ENCODE measurements at regions not wholly inside any gene's neighbourhood (a gene's known extent, or its start where the extent isn't known, plus 50 kb on each side); places are given as distances from the start of the nearest gene placed in this dataset.

- H3K9ac ChIP-seq (ENCODE audit: insufficient read depth, low read length): no peak overlapping the region
- no peak for DNase-seq (ENCODE audit: low read depth in 2 of 2)
- H3K4me2 ChIP-seq (ENCODE audit: extremely low read depth, insufficient read depth, low read length): no peak overlapping the region
- H4K20me1 ChIP-seq (ENCODE audit: control insufficient read depth, extremely low read depth, insufficient read depth, low read length): no peaks in the 10 kb centered on the region
- H3K27ac ChIP-seq (ENCODE audit: insufficient read depth, low read length): no peak overlapping the region
- H3K9me3 ChIP-seq (ENCODE audit: control insufficient read depth, insufficient read depth, low read depth, low read length): no peaks in the 10 kb centered on the region
- no peak overlapping the region for H2AFZ ChIP-seq (ENCODE audit: low read length)
- H3K4me3 ChIP-seq (replicated peaks in 1 of 4; ENCODE audit: control extremely low read depth in 1 of 4, insufficient read depth in 1 of 4, low read depth in 3 of 4, low read length in 4 of 4): no peak overlapping the region
- H3K27me3 ChIP-seq (ENCODE audit: control insufficient read depth, insufficient read depth, low read length): no peaks in the 10 kb centered on the region
- H3K4me1 ChIP-seq (ENCODE audit: control insufficient read depth, extremely low read depth, insufficient read depth, low read length): peaks cover 7% of the 10 kb centered on the region
- no peaks in the 10 kb centered on the region for H3K36me3 ChIP-seq (ENCODE audit: control insufficient read depth, insufficient read depth, low read length)
- no peak for TF ChIP-seq EZH2 (IDR thresholded peaks at IDR 0.05; ENCODE audit: low read length, missing control alignments)
- TF ChIP-seq, protein P1, sequence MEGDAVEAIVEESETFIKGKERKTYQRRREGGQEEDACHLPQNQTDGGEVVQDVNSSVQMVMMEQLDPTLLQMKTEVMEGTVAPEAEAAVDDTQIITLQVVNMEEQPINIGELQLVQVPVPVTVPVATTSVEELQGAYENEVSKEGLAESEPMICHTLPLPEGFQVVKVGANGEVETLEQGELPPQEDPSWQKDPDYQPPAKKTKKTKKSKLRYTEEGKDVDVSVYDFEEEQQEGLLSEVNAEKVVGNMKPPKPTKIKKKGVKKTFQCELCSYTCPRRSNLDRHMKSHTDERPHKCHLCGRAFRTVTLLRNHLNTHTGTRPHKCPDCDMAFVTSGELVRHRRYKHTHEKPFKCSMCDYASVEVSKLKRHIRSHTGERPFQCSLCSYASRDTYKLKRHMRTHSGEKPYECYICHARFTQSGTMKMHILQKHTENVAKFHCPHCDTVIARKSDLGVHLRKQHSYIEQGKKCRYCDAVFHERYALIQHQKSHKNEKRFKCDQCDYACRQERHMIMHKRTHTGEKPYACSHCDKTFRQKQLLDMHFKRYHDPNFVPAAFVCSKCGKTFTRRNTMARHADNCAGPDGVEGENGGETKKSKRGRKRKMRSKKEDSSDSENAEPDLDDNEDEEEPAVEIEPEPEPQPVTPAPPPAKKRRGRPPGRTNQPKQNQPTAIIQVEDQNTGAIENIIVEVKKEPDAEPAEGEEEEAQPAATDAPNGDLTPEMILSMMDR (conservative IDR thresholded peaks at IDR 0.05 in 1 of 2, IDR thresholded peaks at IDR 0.05 in 1 of 2; ENCODE audit: low read depth in 1 of 2, low read length in 2 of 2): no peak
- no peaks in the 10 kb centered on the region for H3K79me2 ChIP-seq (ENCODE audit: control insufficient read depth, insufficient read depth, low read length)
These were observed 59.2 kb upstream of the ZDHHC17 start for GRCh38 chr12:76704693-76705092.

DNA sequence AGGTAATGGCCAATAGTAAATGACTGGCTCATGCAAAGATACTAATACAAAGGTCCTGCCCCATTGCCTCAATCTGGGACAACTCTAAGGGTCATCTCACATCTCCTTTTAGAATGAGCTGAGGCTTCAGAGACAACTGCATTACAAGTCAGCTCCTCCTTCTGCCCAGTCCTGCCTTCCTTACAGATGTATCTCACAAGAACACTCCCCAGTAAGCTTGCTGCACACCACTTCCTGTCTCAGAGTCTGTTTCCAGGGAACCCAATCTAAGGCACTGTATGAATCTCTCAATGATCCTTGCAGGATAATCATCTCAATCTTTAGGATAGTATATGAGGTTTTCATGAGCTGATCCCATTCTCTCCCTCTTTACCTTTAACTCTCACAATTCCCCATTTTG lies 57.8 kb upstream of the ZDHHC17 start:
- peaks cover 7% of the 10 kb centered on the region for H3K4me1 ChIP-seq (ENCODE audit: control insufficient read depth, extremely low read depth, insufficient read depth, low read length)
- TF ChIP-seq, protein P1 (conservative IDR thresholded peaks at IDR 0.05 in 1 of 2, IDR thresholded peaks at IDR 0.05 in 1 of 2; ENCODE audit: low read depth in 1 of 2, low read length in 2 of 2): no peak
- no peak for TF ChIP-seq EZH2 (IDR thresholded peaks at IDR 0.05; ENCODE audit: low read length, missing control alignments)
- H3K4me3 ChIP-seq (replicated peaks in 1 of 4; ENCODE audit: control extremely low read depth in 1 of 4, insufficient read depth in 1 of 4, low read depth in 3 of 4, low read length in 4 of 4): no peak overlapping the region

GRCh38 chr12:76706761-76707160 lies 57.2 kb upstream of the ZDHHC17 start:
- no peaks in the 10 kb centered on the region for H4K20me1 ChIP-seq (ENCODE audit: control insufficient read depth, extremely low read depth, insufficient read depth, low read length)
- no peaks in the 10 kb centered on the region for H3K9me3 ChIP-seq (ENCODE audit: control insufficient read depth, insufficient read depth, low read depth, low read length)
- no peak overlapping the region for H3K4me2 ChIP-seq (ENCODE audit: extremely low read depth, insufficient read depth, low read length)
- no peak overlapping the region for H2AFZ ChIP-seq (ENCODE audit: low read length)
- DNase-seq (ENCODE audit: low read depth in 2 of 2): peak; percentile 27 to 55
- H3K27ac ChIP-seq (ENCODE audit: insufficient read depth, low read length): no peak overlapping the region
- TF ChIP-seq, protein P1 (conservative IDR thresholded peaks at IDR 0.05 in 1 of 2, IDR thresholded peaks at IDR 0.05 in 1 of 2; ENCODE audit: low read depth in 1 of 2, low read length in 2 of 2): no peak
- TF ChIP-seq EZH2 (IDR thresholded peaks at IDR 0.05; ENCODE audit: low read length, missing control alignments): no peak
- H3K4me3 ChIP-seq (replicated peaks in 1 of 4; ENCODE audit: control extremely low read depth in 1 of 4, insufficient read depth in 1 of 4, low read depth in 3 of 4, low read length in 4 of 4): no peak overlapping the region
- peaks cover 7% of the 10 kb centered on the region for H3K4me1 ChIP-seq (ENCODE audit: control insufficient read depth, extremely low read depth, insufficient read depth, low read length)
- no peak overlapping the region for H3K9ac ChIP-seq (ENCODE audit: insufficient read depth, low read length)
- no peaks in the 10 kb centered on the region for H3K79me2 ChIP-seq (ENCODE audit: control insufficient read depth, insufficient read depth, low read length)
- no peaks in the 10 kb centered on the region for H3K36me3 ChIP-seq (ENCODE audit: control insufficient read depth, insufficient read depth, low read length)
- no peaks in the 10 kb centered on the region for H3K27me3 ChIP-seq (ENCODE audit: control insufficient read depth, insufficient read depth, low read length)

More for the DNA sequence above, 57.8 kb upstream of the ZDHHC17 start:
- Histone ChIP-seq H3K27ac (ENCODE audit: insufficient read depth, low read length) (no peak overlapping the region), H3K4me2 (ENCODE audit: extremely low read depth, insufficient read depth, low read length) (no peak overlapping the region), H4K20me1 (ENCODE audit: control insufficient read depth, extremely low read depth, insufficient read depth, low read length) (no peaks in the 10 kb centered on the region), H3K9ac (ENCODE audit: insufficient read depth, low read length) (no peak overlapping the region), H3K79me2 (ENCODE audit: control insufficient read depth, insufficient read depth, low read length) (no peaks in the 10 kb centered on the region), H3K36me3 (ENCODE audit: control insufficient read depth, insufficient read depth, low read length) (no peaks in the 10 kb centered on the region), H2AFZ (ENCODE audit: low read length) (no peak overlapping the region), H3K9me3 (ENCODE audit: control insufficient read depth, insufficient read depth, low read depth, low read length) (no peaks in the 10 kb centered on the region), H3K27me3 (ENCODE audit: control insufficient read depth, insufficient read depth, low read length) (no peaks in the 10 kb centered on the region)
- peak; percentile 24 to 58 for DNase-seq (ENCODE audit: low read depth in 2 of 2)
